IMR-90 (cell line): ENCODE measurements at regions not wholly inside any gene's neighbourhood (a gene's known extent, or its start where the extent isn't known, plus 50 kb on each side); places are given as distances from the start of the nearest gene placed in this dataset.

Experiments
- MAZ ChIP-seq: IDR thresholded peaks from 2 replicates; pipeline ENCODE4 v1.6.1; 2012; ENCODE audit warnings: low read depth, mild to moderate bottlenecking, low read length, improper control_type of control experiment, moderate library complexity, borderline replicate concordance
- POLR2A ChIP-seq: IDR thresholded peaks from 2 replicates; pipeline ENCODE4 v1.6.1; 2012; ENCODE audit warnings: mild to moderate bottlenecking, low read depth, low read length
- USF2 ChIP-seq: fragments of 150-350 bp; IDR thresholded peaks from 2 replicates; pipeline ENCODE4 v1.6.1; 2017; ENCODE audit warnings: mild to moderate bottlenecking, antibody characterized with exemption, low read length, low read depth
- TF ChIP-seq, protein P1 (sequence below): conservative IDR thresholded peaks from 2 replicates; pipeline ENCODE4 v1.5.1; 2012; ENCODE audit warnings: mild to moderate bottlenecking, low read depth, low read length, improper control_type of control experiment
- TF ChIP-seq, protein P2 (sequence below): fragments of 150-350 bp; IDR thresholded peaks from 2 replicates; pipeline ENCODE4 v1.6.1; 2016; ENCODE audit warnings: low read depth, mild to moderate bottlenecking, low read length, moderate library complexity, borderline replicate concordance

- TF ChIP-seq, protein P1, sequence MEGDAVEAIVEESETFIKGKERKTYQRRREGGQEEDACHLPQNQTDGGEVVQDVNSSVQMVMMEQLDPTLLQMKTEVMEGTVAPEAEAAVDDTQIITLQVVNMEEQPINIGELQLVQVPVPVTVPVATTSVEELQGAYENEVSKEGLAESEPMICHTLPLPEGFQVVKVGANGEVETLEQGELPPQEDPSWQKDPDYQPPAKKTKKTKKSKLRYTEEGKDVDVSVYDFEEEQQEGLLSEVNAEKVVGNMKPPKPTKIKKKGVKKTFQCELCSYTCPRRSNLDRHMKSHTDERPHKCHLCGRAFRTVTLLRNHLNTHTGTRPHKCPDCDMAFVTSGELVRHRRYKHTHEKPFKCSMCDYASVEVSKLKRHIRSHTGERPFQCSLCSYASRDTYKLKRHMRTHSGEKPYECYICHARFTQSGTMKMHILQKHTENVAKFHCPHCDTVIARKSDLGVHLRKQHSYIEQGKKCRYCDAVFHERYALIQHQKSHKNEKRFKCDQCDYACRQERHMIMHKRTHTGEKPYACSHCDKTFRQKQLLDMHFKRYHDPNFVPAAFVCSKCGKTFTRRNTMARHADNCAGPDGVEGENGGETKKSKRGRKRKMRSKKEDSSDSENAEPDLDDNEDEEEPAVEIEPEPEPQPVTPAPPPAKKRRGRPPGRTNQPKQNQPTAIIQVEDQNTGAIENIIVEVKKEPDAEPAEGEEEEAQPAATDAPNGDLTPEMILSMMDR: no peak
- TF ChIP-seq POLR2A: no peak
- TF ChIP-seq USF2: no peak
- no peak for TF ChIP-seq MAZ
- TF ChIP-seq, protein P2, sequence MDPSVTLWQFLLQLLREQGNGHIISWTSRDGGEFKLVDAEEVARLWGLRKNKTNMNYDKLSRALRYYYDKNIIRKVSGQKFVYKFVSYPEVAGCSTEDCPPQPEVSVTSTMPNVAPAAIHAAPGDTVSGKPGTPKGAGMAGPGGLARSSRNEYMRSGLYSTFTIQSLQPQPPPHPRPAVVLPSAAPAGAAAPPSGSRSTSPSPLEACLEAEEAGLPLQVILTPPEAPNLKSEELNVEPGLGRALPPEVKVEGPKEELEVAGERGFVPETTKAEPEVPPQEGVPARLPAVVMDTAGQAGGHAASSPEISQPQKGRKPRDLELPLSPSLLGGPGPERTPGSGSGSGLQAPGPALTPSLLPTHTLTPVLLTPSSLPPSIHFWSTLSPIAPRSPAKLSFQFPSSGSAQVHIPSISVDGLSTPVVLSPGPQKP: no peak
Measured at GRCh38 chr20:9942736-9943135, 92.1 kb upstream of the ANKEF1 start.
